Activated T-helper 2 cell treated with anti-CD3 and anti-CD28 coated beads, Interferon-gamma antibody, Interleukin-2, Interleukin-4, amounts not matched to agents 10 μg/mL and 5 μg/mL and 100 μg/mL, durations not matched to agents 14 hours and 24 hours and 36 hours (primary cell): ENCODE measurements at regions not wholly inside any gene's neighbourhood (a gene's known extent, or its start where the extent isn't known, plus 50 kb on each side); places are given as distances from the start of the nearest gene placed in this dataset.
"Not testable (repeated sequence)": the region's sequence is repeated elsewhere in the genome, so short reads cannot be mapped to it uniquely, and the experiment has no call there.

ENCODE experiments used
- DNase-seq: peaks from one replicate; pipeline ENCODE4 v3.0.0; 2021; ENCODE audit warnings: low spot score
- H3K27ac Mint-ChIP-seq: one replicate; pipeline ENCODE4 v1.8.0; 2021; ENCODE audit warnings: mixed read lengths
- H3K27me3 Mint-ChIP-seq: one replicate; pipeline ENCODE4 v1.8.0; 2021; ENCODE audit warnings: low read depth, mixed read lengths
- H3K36me3 Mint-ChIP-seq: one replicate; pipeline ENCODE4 v1.8.0; 2021; ENCODE audit warnings: low read depth, mixed read lengths
- H3K4me1 Mint-ChIP-seq: one replicate; pipeline ENCODE4 v1.8.0; 2021; ENCODE audit warnings: low read depth, mixed read lengths
- H3K4me3 Mint-ChIP-seq: one replicate; pipeline ENCODE4 v1.8.0; 2021; ENCODE audit warnings: low read depth, mild to moderate bottlenecking, moderate library complexity, mixed read lengths
- H3K9me3 Mint-ChIP-seq: one replicate; pipeline ENCODE4 v1.8.0; 2021; ENCODE audit warnings: mixed read lengths
- intact Hi-C: fragments of 100-400 bp; cut with micrococcal nuclease; formaldehyde crosslinking; loops from one replicate; pipeline ENCODE4 v1.15.1; 2023

- Mint-ChIP-seq H3K36me3 (peaks cover 33% of the 10 kb centered on the region), H3K27me3 (no peaks in the 10 kb centered on the region), H3K27ac (no peak overlapping the region), H3K4me3 (no peak overlapping the region), H3K4me1 (peaks cover 2% of the 10 kb centered on the region), H3K9me3 (no peaks in the 10 kb centered on the region)
- intact Hi-C loops = loop anchor here (10.0 kb wide), 2 partner anchors 283 to 473 kb away; partner anchors contain the start of genes SF3B5 and UTRN
- DNase-seq = no peak
Observed at GRCh38 chr6:144568241-144568640, 283.1 kb downstream of the UTRN start.

GRCh38 chr6:144572541-144572940 lies 287.4 kb downstream of the UTRN start:
- Mint-ChIP-seq H3K4me1 (peaks cover 13% of the 10 kb centered on the region), H3K36me3 (peaks cover 56% of the 10 kb centered on the region)
- H3K27me3 Mint-ChIP-seq, DNase-seq, H3K4me3 Mint-ChIP-seq, intact Hi-C loops, H3K9me3 Mint-ChIP-seq, H3K27ac Mint-ChIP-seq: not testable (repeated sequence)

- Mint-ChIP-seq H3K27ac (no peak overlapping the region), H3K9me3 (no peaks in the 10 kb centered on the region), H3K27me3 (no peaks in the 10 kb centered on the region), H3K36me3 (peaks cover 61% of the 10 kb centered on the region), H3K4me1 (peaks cover 17% of the 10 kb centered on the region), H3K4me3 (no peak overlapping the region)
- no peak for DNase-seq
- intact Hi-C loops = no loop called here
Observed at GRCh38 chr6:144574796-144575195, 289.7 kb downstream of the UTRN start.

- Mint-ChIP-seq H3K27me3 (no peaks in the 10 kb centered on the region), H3K36me3 (peaks cover 62% of the 10 kb centered on the region), H3K9me3 (no peaks in the 10 kb centered on the region), H3K27ac (no peak overlapping the region), H3K4me3 (no peak overlapping the region), H3K4me1 (peaks cover 23% of the 10 kb centered on the region)
- DNase-seq = no peak
- intact Hi-C loops = no loop called here
Observed at GRCh38 chr6:144575327-144575726, 290.2 kb downstream of the UTRN start.

- Mint-ChIP-seq H3K27me3 (no peaks in the 10 kb centered on the region), H3K4me3 (no peak overlapping the region), H3K9me3 (no peaks in the 10 kb centered on the region), H3K27ac (no peak overlapping the region), H3K4me1 (peaks cover 34% of the 10 kb centered on the region), H3K36me3 (peaks cover 68% of the 10 kb centered on the region)
- intact Hi-C loops = no loop called here
- DNase-seq = no peak
Observed at GRCh38 chr6:144576871-144577270, 291.7 kb downstream of the UTRN start.

GRCh38 chr6:144578385-144579350 lies 293.5 kb downstream of the UTRN start:
- H3K36me3 Mint-ChIP-seq = peaks cover 58% of the 10 kb centered on the region
- no peak for DNase-seq
- H3K4me3 Mint-ChIP-seq = no peak overlapping the region
- H3K4me1 Mint-ChIP-seq = peaks cover 51% of the 10 kb centered on the region
- H3K27me3 Mint-ChIP-seq = no peaks in the 10 kb centered on the region
- no peak overlapping the region for H3K27ac Mint-ChIP-seq
- intact Hi-C loops = no loop called here
- H3K9me3 Mint-ChIP-seq = no peaks in the 10 kb centered on the region

- no peaks in the 10 kb centered on the region for H3K27me3 Mint-ChIP-seq
Observed at GRCh38 chr6:144580039-144580438, 294.9 kb downstream of the UTRN start.

GRCh38 chr6:144580771-144581170 lies 295.6 kb downstream of the UTRN start:
- intact Hi-C loops = loop anchor here (5.0 to 10.0 kb wide), 3 partner anchors 228 to 1244 kb away; no protein-coding TSS in a partner anchor
- Mint-ChIP-seq H3K27me3 (no peaks in the 10 kb centered on the region), H3K27ac (no peak overlapping the region), H3K9me3 (no peaks in the 10 kb centered on the region), H3K4me3 (no peak overlapping the region), H3K36me3 (peaks cover 42% of the 10 kb centered on the region), H3K4me1 (peaks cover 50% of the 10 kb centered on the region)
- DNase-seq = no peak

More at GRCh38 chr6:144580039-144580438, 294.9 kb downstream of the UTRN start:
- Mint-ChIP-seq H3K9me3 (no peaks in the 10 kb centered on the region), H3K4me3 (no peak overlapping the region), H3K27ac (no peak overlapping the region), H3K36me3 (peaks cover 46% of the 10 kb centered on the region), H3K4me1 (peaks cover 50% of the 10 kb centered on the region)
- intact Hi-C loops = loop anchor here (5.0 to 10.0 kb wide), 3 partner anchors 228 to 1245 kb away; no protein-coding TSS in a partner anchor
- no peak for DNase-seq

GRCh38 chr6:144581812-144582537 lies 296.8 kb downstream of the UTRN start:
- Mint-ChIP-seq H3K9me3 (no peaks in the 10 kb centered on the region), H3K4me1 (peaks cover 56% of the 10 kb centered on the region), H3K27me3 (no peaks in the 10 kb centered on the region), H3K4me3 (no peak overlapping the region), H3K27ac (peak overlapping the region; percentile 74), H3K36me3 (peaks cover 39% of the 10 kb centered on the region)
- intact Hi-C loops = loop anchor here (2.0 to 10.0 kb wide), 5 partner anchors 141 to 1243 kb away; no protein-coding TSS in a partner anchor
- no peak for DNase-seq

GRCh38 chr6:144582939-144583613 lies 297.9 kb downstream of the UTRN start:
- peak overlapping the region; percentile 93 for H3K27ac Mint-ChIP-seq
- DNase-seq = peak; percentile 63
- peak overlapping the region; percentile 81 for H3K4me3 Mint-ChIP-seq
- peaks cover 39% of the 10 kb centered on the region for H3K36me3 Mint-ChIP-seq
- H3K4me1 Mint-ChIP-seq = peaks cover 66% of the 10 kb centered on the region
- intact Hi-C loops = loop anchor here (1.0 to 10.0 kb wide), 9 partner anchors 14 to 1242 kb away; no protein-coding TSS in a partner anchor
- no peaks in the 10 kb centered on the region for H3K27me3 Mint-ChIP-seq
- H3K9me3 Mint-ChIP-seq = no peaks in the 10 kb centered on the region

- intact Hi-C loops = loop anchor here (1.0 to 10.0 kb wide), 9 partner anchors 14 to 1241 kb away; no protein-coding TSS in a partner anchor
- H3K27ac Mint-ChIP-seq = peak overlapping the region; percentile 93
- peaks cover 39% of the 10 kb centered on the region for H3K36me3 Mint-ChIP-seq
- no peak for DNase-seq
- peak overlapping the region; percentile 81 for H3K4me3 Mint-ChIP-seq
- H3K9me3 Mint-ChIP-seq = no peaks in the 10 kb centered on the region
- peaks cover 71% of the 10 kb centered on the region for H3K4me1 Mint-ChIP-seq
- H3K27me3 Mint-ChIP-seq = no peaks in the 10 kb centered on the region
Observed at GRCh38 chr6:144583614-144583954, 298.4 kb downstream of the UTRN start.

GRCh38 chr6:144585217-144585814 lies 300.2 kb downstream of the UTRN start:
- H3K4me1 Mint-ChIP-seq = peaks cover 61% of the 10 kb centered on the region
- no peak overlapping the region for H3K27ac Mint-ChIP-seq
- H3K4me3 Mint-ChIP-seq = peak overlapping the region; percentile 34
- peaks cover 30% of the 10 kb centered on the region for H3K36me3 Mint-ChIP-seq
- no peak for DNase-seq
- no peaks in the 10 kb centered on the region for H3K9me3 Mint-ChIP-seq
- intact Hi-C loops = loop anchor here (1.0 to 10.0 kb wide), 5 partner anchors 72 to 1239 kb away; no protein-coding TSS in a partner anchor
- H3K27me3 Mint-ChIP-seq = no peaks in the 10 kb centered on the region
